HG03558 (cell line): ENCODE measurements at regions not wholly inside any gene's neighbourhood (a gene's known extent, or its start where the extent isn't known, plus 50 kb on each side); places are given as distances from the start of the nearest gene placed in this dataset.

Experiments
- ATAC-seq: cut with Tn5 transposase; IDR thresholded peaks from one replicate; pipeline ENCODE4 v1.9.1; 2021; ENCODE audit warnings: moderate number of reproducible peaks; ENCODE audit not compliant: unreplicated experiment; ENCODE audit errors: extremely low read depth

GRCh38 chr11:15711311-15711710 is 596.6 kb downstream of the INSC start:
- no peak for ATAC-seq

- ATAC-seq, result no peak
Measured at GRCh38 chr11:15714641-15715399, 600.1 kb downstream of the INSC start.

- ATAC-seq, result no peak
Measured at GRCh38 chr11:15716550-15716949, 601.8 kb downstream of the INSC start.

DNA sequence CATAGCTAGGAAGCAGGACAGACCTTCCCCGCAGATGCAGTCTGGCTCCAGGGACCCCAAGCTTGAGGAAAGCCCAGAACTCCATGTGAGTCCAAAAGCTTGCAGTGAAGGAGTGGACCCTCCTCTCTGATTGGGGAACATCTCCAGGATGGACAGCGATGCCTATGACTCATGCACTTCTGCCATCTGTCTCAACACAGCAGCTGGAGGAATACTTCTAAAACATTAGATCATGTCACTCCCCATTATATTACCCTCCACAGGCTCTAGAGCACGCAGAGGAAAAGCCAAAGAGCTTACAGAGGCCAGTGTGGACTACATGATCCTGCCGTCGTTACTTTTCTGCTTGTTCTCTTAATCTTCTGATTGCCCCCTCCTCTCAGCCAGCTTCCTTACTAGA is 605.7 kb downstream of the INSC start:
- no peak for ATAC-seq

GRCh38 chr11:15723966-15724365 is 609.2 kb downstream of the INSC start:
- ATAC-seq, result no peak

DNA sequence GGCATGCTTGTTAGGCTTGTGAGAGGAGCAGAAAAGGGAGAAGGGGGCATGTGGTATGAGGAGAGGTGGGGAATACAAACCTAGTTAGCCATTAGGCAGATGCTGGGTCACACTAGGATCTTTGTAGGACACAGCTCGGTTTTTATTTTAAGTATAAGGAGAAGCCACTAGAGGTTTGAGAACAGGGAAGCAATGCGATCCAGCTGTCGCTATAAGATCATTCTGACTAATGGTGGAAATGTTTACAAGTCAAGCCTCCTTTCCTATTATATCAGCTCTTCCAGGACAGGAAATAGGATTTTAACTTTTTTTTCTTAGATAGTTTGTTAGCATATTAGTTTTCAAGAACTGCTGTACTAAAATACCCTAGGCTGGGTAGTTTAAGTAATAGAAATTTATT is 609.9 kb downstream of the INSC start:
- ATAC-seq, result no peak

DNA sequence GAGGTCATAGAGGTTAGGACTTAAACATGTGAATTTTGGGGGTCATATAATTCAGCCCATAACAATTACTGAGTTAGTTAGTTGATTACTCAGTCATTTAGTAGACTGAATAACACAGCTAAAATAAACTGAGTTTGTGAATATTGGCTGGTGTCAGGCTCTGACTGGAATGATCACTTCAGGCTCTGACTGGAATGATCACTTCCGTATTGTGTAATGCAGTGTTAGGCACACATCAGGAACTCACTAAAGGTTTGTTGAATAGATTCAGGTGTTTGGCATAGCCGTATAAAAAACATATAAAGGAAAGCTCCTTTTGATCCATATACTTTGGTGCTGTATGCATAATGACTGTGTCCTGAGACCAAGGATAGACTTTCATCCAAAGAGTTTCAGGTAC is 610.5 kb downstream of the INSC start:
- ATAC-seq, result no peak

DNA sequence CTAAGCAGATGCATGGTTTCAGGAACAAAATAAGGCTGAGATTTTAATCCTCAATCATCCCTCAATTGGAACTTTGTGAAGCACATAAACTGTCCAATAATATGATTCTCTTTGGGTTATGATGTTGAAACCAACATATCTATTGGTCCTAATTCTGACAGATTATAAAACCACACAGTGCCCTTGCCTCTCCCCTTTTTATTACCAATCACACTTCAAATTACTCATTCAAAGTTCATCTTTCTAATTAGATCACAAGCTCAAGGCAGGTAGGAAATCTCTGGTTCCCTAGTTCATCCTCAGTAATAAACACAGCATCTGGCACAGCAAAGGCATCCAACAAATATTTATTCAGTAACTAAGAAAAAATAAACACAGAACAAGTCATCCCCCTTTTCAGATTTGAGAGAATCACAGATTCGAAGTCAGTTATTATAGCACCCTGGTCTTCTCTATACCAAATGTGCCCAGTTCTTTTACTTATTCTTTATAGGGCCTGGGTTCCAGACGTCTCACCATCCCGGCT is 611.6 kb downstream of the INSC start:
- no peak for ATAC-seq

- ATAC-seq, result no peak
Measured at GRCh38 chr11:15726893-15727519, 612.3 kb downstream of the INSC start.

GRCh38 chr11:15727520-15727914 is 612.8 kb downstream of the INSC start:
- ATAC-seq, result no peak

- no peak for ATAC-seq
Measured at GRCh38 chr11:15728207-15728606, 613.5 kb downstream of the INSC start.

DNA sequence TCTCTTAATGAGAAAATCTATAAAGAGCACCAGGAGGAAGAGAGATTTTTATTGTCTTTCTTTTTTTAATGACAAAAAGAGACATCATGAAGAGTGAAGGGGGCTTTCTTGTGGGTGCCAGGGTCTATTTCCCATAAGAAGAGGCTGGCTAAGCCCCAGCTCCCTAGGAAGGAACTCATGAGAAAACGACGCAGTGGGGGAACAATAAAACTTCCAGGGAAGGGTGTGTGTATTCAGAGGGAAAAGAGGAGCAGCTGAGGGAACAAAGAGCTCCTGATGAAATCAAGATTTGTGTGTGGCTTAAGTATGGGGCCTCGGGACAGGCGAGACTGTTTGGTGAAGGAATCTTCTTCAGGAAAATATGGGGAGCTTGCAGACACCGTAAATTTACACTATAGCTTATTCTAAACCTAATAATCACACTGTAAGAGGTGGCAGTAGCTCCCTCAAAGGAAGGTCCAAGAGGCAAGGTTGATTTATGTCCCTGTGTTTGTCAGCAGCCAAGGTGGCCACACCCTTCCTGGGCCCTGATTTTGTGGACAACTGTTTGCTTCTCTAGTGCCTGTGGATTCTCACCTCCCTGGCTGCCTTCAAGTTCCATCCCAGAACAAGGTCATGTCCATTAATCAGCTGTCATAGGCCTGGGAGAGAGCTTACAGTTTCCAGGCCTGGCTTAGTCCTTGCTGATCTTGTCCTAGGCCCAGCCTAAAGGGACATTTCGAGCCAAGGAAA is 615.7 kb downstream of the INSC start:
- no peak for ATAC-seq

- ATAC-seq, result no peak
Measured at GRCh38 chr11:15730995-15731385, 616.3 kb downstream of the INSC start.

DNA sequence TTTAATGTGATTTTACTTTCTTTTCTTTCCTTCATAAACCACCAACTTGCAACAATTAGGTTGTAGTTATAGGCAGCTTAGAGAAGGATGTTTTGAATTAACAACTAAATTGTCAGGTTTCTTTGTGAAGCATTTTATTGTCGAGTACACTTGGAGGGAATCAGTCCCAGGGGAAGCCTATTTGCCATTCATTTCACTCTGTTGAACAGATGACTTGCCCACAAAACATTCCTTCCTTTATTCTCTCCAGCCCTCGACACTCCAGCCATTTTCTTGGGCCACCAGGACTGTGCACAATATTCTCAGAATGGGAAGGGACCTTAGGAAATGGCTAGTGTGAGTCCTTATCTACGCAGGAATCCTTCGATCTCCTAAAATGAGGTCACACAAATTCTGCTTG is 620.6 kb downstream of the SOX6 start:
- no peak for ATAC-seq

DNA sequence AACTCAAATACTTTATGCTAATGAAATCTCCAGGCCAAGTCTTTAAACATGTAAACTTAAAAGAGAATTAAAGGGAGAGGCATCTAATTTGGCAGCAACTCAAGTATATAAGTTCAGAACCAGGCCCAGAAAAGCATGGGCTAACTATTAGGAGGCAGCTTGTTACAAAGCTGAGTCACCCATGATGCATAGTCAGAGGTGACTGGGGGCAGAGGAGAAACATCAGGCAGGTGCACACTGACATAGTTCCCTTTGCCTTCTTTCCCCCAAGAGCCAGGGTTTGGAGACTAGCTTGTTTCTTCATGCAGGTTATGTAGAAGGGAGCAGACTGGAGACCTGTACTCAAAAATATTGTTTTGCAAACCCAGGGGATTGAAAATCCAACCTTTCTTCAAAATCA is 619.0 kb downstream of the SOX6 start:
- ATAC-seq, result no peak

DNA sequence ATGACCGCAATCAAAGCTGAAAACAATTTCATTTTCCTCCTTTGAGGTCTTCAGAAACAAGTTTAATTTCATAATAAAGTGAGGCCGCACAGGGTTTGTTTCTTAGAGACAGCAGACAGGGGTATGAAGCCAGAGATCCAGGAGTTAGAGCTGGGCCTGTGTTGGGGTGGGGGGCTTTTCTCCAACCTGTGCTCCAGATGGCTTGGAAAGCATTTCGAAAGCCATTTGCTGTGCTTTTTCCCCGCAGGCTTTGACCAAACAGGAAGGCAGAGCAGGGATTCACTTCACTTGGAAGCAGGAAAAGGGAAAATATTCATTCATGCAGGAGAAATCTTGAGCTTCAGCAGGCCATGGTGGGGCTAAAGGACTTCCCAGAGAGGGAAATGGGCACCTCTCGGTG is 617.4 kb downstream of the SOX6 start:
- ATAC-seq, result no peak

- no peak for ATAC-seq
Measured at GRCh38 chr11:15742626-15743519, 613.5 kb downstream of the SOX6 start.

DNA sequence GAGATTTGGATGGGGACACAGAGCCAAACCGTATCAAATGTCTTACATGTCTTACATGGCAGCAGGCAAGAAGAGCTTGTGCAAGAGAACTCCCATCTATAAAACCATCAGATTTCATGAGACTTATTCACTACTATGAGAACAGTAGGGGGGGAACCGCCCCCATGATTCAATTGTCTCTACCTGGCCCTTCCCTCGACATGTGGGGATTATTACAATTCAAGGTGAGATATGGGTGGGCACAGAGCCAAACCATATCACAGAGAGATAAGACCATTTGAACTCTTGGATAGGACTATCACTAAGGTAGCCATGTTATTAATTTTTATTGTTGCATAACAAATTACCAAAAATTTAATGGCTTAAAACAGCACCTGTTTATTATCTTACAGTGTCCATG is 611.7 kb downstream of the SOX6 start:
- no peak for ATAC-seq

- no peak for ATAC-seq
Measured at GRCh38 chr11:15745266-15745665, 611.1 kb downstream of the SOX6 start.

DNA sequence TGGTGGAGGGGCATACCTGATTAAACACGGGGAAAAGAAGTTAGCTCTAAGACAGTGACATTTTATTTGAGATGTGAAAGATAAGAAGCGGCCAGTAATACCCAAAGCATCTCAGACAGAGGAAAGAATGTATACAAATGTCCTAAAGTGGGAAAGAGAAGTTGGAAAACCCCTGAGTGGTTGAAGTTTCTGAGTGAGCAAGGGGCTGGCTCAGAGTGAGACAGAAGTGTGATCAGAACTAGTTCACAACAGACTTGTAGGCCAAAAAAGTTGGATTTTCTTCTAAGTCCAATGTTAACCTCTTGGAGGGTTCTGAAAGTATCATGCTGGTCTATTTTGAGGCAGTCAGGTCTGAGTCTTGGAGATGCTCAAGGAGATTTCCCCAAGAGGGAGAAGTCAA is 608.7 kb downstream of the SOX6 start:
- ATAC-seq, result no peak
